ENCODE measurements at regions not wholly inside any gene's neighbourhood (a gene's known extent, or its start where the extent isn't known, plus 50 kb on each side); places are given as distances from the start of the nearest gene placed in this dataset.

DNA sequence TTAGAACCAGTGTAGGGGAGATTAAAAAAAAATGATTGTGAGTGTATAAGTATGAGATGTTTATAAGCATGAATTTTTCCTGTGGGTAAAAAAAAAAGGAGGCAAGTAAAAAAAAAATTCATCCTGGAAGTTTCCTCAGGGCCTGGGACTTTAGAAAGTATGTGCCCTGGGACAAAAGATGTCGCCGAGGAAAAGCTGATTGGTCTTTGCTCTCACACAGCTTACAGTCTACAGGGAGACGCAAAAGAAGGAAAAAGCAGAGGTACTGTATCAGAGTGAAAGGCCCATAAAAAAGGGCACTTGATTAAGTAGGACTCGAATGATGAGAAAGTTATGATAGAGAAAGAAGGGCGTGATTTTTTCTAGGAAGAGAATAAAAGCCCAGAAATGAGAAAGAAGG is 501.4 kb upstream of the MEF2C start:
- DNase-seq (ENCODE audit: low read depth in 4 of 4, low spot score in 2 of 4): no peak

DNA sequence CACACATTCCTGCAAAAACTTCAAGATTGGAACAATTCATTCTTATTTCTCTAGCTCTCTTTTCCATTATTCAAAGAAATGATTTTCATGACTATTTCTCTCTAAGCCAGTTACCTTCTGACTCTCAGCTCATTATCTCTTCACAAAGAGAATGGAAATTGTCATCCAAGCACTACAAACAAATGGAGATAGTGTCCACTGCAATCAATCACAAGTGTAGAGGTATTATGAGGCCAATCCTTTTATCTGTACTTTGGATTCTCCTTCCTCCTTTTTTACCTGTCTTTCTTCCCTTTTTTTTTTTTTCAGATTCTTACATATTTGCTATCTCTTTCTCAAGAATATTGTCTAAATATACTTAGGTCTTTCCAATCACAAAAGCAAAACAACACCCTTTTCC is 497.7 kb upstream of the MEF2C start:
- no peak for DNase-seq (ENCODE audit: low read depth in 4 of 4, low spot score in 2 of 4)

DNA sequence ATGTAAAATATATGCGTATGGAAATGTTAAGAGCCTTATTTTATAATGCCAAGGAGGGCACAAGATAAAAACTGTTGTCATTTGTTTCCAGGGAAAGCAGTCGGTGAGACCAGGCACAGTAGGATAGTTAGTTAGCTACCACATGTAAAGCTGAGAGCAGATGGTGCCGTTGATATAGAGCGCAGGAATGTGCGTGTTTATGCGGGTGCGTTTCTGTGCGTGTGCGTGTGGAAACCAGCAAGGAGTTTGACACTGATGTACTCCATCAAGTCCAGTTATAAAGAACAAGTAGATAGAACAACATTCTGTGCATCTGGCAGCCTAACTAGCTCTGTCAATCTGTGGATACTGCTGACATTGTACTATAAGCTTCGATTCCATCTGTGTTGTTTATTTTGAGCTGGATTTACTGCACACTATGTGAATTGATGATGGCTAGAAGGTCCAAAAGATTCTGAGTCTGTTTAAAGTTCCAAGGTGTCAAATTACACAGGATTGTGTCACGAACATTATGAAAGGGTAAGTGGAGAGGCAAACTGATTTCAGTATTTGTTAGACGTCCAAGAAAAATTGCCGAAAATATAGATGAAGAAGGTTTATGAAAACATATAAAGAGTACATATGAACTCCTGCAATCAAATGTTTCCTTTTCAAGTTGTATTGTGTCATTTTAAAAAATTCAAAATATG is 494.9 kb upstream of the MEF2C start:
- DNase-seq (ENCODE audit: low read depth in 4 of 4, low spot score in 2 of 4): no peak

DNA sequence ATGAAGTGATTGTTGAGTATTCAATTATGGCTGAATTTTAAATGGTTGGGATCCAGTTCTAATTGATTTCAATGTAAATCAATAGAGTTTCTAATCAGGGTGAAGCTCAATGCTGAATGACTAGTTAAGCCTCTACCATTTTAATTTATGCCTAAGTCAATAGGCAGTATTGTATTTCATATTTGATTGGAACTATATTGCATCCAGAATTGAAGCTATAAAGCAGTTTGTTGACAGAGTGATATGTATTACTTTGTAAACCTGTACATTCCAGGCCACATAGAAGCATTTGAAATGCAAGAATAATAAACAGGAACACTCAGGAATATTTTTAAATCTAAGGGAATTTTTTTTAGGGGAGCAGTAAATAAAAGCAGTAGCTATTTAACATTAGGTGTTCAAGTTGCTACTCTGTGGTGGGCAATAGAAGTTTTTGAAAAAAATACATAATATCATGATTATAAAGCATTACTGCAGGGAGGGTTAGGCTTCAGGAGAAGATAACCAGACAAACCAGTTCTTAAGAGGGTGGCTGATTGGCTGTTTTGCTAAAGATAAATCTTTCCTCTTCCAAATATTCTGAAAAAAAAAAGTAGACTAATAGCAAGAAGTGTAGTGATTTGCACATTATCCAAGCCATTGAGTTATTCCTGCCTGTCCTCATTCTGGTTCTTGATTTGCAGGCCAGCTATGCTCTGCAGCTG is 492.0 kb upstream of the MEF2C start:
- no peak for DNase-seq (ENCODE audit: low read depth in 4 of 4, low spot score in 2 of 4)

DNA sequence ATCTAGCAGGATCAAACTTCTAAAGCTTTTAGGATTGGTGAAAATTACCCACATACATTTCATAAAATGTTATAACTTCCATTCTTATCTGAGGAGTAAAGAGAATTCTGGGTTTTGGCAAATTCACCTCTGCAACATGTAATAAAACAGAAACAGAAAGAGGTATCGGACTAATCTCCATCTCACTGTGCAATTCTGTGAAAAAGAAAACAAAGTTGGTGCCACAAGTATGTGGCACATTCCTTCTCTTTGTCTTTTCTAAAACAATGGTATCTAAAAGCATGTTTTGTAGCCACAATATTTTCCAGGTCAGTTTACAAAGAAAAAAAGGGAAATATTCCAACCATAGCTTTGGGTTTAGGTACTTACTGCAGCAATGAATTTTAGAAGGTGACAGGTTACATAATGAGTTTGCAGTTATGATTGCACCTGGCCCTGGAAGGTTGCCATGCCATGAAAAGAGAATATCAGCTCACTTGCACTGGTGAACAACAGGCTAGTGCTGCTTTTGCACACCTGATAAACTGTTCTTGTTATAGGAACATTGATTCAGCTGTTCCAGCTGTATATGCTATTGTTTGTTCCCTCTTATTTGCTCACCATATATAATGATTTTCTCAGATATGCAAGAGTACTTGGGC is 491.3 kb upstream of the MEF2C start:
- no peak for DNase-seq (ENCODE audit: low read depth in 4 of 4, low spot score in 2 of 4)

DNA sequence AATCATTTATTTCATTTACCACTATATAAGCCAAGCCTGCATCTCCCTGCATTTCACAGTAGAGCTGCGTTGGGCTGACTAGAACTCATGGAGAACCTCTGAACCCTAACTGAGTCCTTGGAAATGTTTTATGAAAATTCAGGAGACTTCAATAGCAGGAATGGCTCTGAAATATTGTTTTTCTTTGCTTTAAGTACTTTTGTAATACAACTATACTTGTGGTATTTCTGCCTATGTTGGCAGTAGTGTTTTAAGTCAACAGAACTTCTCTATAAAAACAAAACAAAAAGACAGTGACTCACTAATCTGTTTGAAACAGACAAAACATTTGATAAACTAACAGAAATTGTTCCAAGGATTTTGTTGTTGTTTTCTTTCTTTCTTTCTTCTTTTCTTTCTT is 489.2 kb upstream of the MEF2C start:
- DNase-seq (ENCODE audit: low read depth in 4 of 4, low spot score in 2 of 4): no peak

DNA sequence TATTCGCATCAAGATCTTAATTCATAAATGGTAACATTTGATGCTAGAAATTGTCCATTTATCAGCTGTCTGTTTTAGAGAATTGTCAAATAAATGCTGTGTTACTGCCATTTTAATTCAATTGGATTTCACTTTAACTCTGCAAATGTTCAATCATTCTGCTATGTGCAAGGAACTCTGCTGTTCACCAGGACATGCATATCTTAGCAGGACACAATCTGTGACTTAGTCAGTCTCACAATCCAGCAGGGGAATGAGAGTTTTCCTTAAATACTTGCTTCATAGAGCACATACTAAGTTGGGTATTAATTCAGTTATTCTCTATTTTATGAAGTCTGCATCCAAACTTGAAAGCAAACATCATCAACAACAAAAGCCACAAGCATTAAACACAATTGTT is 488.7 kb upstream of the MEF2C start:
- no peak for DNase-seq (ENCODE audit: low read depth in 4 of 4, low spot score in 2 of 4)

DNA sequence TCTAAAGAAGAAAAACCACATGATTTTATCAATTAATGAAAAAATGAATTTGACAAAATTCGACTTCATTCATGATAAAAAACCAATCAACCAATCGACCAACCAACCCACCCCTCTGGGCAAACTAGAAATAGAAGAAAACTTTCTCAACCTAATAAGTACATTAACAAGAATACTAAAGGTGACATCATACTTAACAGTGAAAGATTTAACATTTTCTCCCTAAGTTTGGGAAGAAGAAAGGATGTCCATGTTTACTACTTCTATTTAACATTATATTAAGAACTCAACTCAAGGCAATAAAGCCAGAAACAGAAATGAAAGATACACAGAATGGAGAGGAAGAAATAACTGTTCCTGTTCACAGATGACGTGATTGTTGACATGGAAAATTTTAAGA is 476.1 kb upstream of the MEF2C start:
- DNase-seq (ENCODE audit: low read depth in 4 of 4, low spot score in 2 of 4): no peak

DNA sequence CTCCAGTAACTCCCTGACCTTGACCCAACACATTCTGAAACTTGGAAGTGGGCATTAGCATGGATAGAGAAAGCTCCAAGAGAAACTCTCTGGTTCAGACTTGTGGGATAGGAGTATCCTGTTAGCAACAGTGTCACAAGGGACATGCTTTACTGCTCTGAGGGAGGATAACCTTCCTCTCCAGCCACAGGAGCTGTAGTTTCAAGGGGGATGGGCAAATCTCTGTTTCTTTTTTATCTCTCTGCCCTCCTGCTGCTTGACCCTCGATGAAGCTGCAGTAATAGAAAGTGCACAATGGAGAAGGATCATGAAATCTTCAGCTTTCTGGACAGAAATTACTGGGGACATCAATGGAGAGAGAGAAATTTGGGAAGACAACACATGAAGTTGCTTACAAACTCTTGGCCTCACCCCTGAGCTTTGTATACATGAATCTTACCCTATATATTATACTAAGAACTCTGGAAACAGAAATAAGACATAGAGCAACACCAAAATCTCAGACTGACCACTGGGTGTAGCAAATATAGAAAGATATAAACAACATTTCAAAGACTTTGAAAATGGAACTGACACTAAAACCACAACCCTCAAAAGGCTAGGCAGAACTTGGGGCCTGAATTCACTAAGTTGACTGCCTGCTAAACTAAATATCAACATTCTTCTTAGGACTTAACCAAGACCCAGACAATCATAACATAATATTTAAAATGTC is 471.0 kb upstream of the MEF2C start:
- DNase-seq (ENCODE audit: low read depth in 4 of 4, low spot score in 2 of 4): no peak

DNA sequence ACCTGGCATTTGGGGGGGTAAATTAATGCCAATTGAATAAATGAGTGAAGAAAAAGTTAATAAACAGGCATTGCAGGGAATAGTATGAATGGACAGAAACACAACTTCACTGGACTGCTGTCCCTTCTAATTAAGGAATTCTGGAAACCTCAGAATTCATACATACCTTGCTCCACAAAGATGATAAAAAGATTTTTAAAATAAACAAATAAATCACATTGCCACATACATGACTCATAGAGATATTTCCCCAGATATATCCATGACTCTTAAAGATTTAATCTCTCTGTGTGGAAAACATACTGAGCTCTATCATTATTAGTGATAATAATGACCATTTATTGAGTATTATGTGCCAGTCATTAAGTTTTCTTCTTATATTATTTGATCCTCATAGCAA is 469.0 kb upstream of the MEF2C start:
- DNase-seq (ENCODE audit: low read depth in 4 of 4, low spot score in 2 of 4): no peak

DNA sequence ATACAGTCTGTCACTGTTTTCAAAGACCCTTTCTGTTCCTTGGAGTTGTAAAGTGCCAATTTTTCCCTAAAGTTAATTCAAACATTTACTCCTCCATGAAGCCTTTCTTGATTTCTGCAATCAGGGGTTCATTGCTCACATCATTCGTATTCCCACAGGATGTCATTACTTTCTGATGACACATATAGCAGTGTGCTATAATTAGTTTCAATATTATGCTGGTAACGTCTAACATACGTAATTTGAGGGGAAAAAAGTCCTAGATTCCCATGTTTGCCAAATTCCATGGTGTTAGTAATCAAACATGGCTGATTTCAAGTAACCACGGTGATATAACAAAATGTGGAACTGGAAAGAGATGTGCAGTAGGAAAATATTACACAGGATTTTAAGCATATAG is 468.2 kb upstream of the MEF2C start:
- no peak for DNase-seq (ENCODE audit: low read depth in 4 of 4, low spot score in 2 of 4)

DNA sequence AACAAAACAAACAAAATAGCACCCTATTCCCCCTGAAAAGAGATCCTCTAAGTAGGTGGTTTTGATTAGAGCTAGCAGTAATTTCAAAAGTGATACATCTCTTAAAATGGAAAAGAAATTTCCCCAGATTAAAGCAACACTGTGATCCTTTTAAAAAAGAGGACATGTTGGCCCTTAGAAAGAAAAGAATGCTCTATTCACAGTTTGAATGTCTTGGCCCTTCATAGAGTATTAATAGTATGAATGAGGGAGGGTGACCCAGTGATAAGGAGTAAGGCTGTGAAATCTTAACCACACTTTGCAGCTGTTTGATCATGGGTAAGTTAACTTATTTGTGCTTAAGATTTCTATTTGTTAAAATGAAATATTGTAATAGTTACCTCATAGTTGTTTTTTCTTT is 467.7 kb upstream of the MEF2C start:
- no peak for DNase-seq (ENCODE audit: low read depth in 4 of 4, low spot score in 2 of 4)

DNA sequence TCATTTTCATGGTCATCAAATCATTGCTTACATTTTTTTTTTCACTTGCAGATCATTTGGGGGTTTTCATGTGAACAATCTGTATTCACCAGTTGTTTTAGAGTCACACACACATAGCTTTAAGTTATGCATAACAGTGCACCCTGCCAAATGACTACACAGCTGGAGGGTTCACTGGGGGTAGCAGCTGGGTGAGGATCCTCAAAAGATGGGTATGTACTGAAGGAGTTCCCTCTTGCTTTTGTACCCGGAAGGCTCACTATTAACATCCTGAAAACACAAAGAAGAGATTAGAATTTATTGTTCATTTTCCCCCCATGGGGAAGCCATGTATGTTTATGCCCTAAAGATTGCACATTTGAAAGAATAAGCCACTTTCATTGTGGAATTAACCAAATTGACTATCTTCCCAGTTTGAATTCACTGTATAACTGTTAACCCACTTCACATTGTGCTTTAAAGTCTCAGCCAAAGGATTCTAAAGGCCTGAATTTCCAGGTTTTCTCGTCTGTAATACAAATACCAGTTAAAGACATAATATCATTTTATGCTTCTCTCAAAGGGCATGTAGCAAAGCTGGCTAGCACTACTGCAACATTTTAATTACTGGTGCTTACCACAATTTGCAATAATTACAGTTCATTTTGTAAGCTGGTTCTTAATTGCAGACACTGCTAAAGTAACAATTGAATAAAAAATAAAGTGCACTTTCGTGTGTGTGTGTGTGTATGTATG is 466.4 kb upstream of the MEF2C start:
- no peak for DNase-seq (ENCODE audit: low read depth in 4 of 4, low spot score in 2 of 4)

DNA sequence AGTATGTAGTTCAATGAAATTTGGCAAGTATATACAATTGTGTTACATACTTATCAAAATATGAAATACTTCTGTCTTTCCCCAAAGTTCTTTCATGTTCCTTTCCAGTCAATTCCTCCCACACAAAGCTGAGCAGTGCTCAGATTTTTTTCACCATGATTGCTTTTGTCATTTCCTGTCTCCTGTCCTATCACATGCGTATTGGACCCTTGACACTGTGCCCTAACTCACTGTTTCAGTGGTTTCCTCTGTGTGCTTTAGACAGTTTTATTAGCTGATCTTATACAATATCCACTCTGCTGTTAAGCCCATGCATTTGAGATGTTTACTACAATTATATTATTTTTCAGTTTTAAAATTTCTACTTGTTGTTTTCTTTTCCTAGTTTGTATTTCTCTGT is 463.6 kb upstream of the MEF2C start:
- DNase-seq (ENCODE audit: low read depth in 4 of 4, low spot score in 2 of 4): no peak

DNA sequence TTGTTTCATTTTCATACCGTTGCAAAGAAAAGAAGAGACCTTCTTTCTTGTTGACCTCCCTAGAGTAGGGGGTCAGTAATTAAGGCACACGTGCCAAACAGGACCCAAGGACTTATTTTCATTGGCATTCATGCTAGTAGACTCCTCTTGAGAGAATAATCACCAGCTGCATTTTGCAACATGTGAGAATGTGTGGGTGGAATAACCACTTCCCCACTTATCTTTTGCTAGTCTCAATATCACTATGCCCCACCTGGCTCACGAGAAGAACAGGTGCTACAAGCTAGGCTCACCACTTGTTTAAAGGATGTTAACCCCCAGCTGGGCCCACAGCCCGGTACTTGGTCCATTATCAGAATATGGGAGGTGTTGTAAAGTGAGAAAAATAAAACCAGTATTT is 460.7 kb upstream of the MEF2C start:
- DNase-seq (ENCODE audit: low read depth in 4 of 4, low spot score in 2 of 4): no peak

DNA sequence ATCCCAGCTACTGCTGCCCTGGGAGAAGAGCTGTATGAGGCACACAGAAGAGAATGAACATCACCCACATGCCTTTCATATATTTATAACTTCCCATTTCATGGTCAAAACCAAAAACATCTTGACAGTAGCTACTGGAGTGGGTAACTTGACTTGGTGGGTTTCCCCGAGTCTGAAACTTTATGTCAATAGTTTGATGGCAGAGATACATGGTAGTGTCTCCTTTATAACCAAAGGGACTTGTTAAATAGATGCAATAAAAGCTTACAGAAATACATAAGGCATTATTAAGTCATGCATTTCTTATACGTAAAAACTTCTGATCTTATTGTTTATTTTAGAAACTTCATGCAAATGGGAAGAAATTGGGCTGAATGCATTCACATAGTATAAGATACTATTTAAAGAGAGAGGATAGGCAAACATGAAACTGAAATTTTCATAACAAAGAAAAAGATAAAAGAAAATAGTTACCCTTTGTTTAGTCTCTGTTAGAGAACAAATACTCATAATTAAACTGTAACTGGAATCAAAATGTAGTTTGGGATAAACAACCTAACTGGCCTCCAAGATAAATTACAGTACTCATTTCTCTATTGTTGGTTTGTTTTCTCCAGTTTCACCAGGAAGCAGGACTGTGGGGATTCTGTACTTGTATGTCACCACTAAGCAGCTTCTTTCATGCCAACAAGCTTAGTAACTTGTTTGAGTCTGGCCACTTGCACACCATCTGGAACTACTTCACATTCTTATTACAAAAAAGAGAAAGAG is 459.3 kb upstream of the MEF2C start:
- no peak for DNase-seq (ENCODE audit: low read depth in 4 of 4, low spot score in 2 of 4)

DNA sequence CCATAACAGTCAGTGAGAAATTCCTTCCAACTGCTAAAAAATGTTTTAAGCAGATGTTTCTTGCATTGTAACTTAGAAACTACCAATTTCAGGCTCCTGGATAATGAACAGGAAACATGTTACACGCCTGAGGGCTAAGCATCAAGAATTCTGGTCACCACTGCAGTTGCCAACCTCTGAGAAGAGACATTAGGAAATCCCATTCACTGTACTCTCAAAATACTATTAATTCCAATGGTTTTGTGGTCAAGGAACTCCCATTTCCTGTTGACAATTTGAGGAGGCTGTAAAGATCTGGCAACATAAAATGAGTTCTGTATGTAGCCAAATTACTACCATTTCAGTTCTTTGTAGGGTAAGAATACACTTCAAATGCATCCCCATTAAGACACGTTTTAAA is 456.0 kb upstream of the MEF2C start:
- DNase-seq (ENCODE audit: low read depth in 4 of 4, low spot score in 2 of 4): no peak

DNA sequence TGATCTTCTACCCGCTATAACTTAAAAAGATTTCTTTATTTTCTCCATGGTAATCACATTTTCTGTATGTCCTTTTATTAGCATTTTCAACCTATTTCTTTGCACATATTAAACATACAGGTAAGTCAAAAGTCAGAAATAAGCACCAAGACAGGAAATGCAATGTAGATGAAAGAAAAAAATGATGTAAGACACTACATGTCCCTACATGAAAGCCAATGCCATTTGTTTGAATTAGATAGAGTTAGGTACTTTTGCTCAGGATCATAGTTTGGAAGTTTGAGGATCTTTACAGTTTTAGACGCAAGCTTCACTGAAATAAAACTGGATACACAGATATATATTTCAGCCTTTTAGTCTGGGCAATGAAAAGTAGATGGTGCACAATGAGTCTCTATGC is 453.1 kb upstream of the MEF2C start:
- no peak for DNase-seq (ENCODE audit: low read depth in 4 of 4, low spot score in 2 of 4)

DNA sequence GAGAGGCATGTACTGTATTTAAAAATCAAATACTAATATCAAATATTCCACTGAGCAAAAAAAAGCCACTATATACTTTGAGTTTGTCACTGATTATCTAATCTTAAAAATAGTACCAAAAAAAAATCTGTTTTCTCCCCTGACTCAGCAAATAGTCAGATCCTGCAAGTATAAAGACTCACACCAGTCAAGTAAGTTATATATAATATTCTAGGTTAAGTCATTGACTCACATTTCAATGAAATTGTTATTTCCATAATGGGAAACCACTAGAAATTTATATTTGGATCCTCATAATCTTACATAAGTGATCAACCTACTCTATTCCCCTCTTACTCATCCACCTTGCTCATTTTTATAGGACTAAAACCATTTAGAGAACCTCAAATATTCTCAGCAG is 447.2 kb upstream of the MEF2C start:
- no peak for DNase-seq (ENCODE audit: low read depth in 4 of 4, low spot score in 2 of 4)

DNA sequence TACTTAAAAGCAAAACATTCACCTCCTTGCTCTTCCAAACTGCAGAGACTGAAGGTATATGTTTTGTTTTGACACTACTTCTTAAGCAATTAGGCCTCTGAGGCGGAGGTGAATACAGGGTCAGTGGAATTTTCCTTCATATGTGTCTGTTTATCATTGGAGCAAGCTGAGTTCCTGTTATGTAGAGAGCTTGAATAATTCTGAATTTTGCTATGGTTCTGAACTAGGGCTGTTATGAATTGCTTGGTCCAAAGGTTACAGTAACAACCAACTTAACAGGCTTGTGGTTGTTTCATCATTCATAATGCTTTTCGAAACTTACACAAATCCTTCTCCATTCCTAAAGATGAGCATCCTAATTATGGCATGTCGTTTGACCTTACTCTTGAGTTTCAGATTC is 444.6 kb upstream of the MEF2C start:
- DNase-seq (ENCODE audit: low read depth in 4 of 4, low spot score in 2 of 4): no peak

Data from left renal cortex interstitium (tissue), 4 donors.